ENCODE measurements at regions not wholly inside any gene's neighbourhood (a gene's known extent, or its start where the extent isn't known, plus 50 kb on each side); places are given as distances from the start of the nearest gene placed in this dataset.

- H3K4me1 ChIP-seq (ENCODE audit: insufficient read depth, low read length): peaks cover 17% of the 10 kb centered on the region; the same call in 1 of the 2 replicates
- H3K27me3 ChIP-seq (ENCODE audit: insufficient read depth, low read length): no peaks in the 10 kb centered on the region
- H3K9ac ChIP-seq (ENCODE audit: low read depth, low read length): 0 out of 2 replicates have a peak overlapping the region, but pooled peaks have one; percentile 19
- no peak overlapping the region for H3K27ac ChIP-seq (ENCODE audit: low read depth, low read length)
- H3K36me3 ChIP-seq (ENCODE audit: insufficient read depth, low read length): no peaks in the 10 kb centered on the region
- no peak overlapping the region for H3K4me3 ChIP-seq (ENCODE audit: low read length)
- 72% methylated on average over 7 of the region's 7 CpGs for WGBS
- no peaks in the 10 kb centered on the region for H3K9me3 ChIP-seq (ENCODE audit: insufficient read depth, low read depth, low read length)
Measured at GRCh38 chr5:8848366-8848765, 697.5 kb downstream of the SEMA5A start.

GRCh38 chr5:8848997-8849594 is 696.8 kb downstream of the SEMA5A start:
- no peak overlapping the region for H3K27ac ChIP-seq (ENCODE audit: low read depth, low read length)
- no peak overlapping the region for H3K4me3 ChIP-seq (ENCODE audit: low read length)
- H3K4me1 ChIP-seq (ENCODE audit: insufficient read depth, low read length): peaks cover 17% of the 10 kb centered on the region; the same call in 1 of the 2 replicates
- H3K27me3 ChIP-seq (ENCODE audit: insufficient read depth, low read length): no peaks in the 10 kb centered on the region
- no peaks in the 10 kb centered on the region for H3K36me3 ChIP-seq (ENCODE audit: insufficient read depth, low read length)
- H3K9ac ChIP-seq (ENCODE audit: low read depth, low read length): no peak overlapping the region
- H3K9me3 ChIP-seq (ENCODE audit: insufficient read depth, low read depth, low read length): no peaks in the 10 kb centered on the region
- WGBS: 94% methylated on average over 2 of the region's 3 CpGs

- no peak overlapping the region for H3K9ac ChIP-seq (ENCODE audit: low read depth, low read length)
- 74% methylated on average over 1 of the region's 2 CpGs for WGBS
- peaks cover 17% of the 10 kb centered on the region; the same call in 1 of the 2 replicates for H3K4me1 ChIP-seq (ENCODE audit: insufficient read depth, low read length)
- no peak overlapping the region for H3K27ac ChIP-seq (ENCODE audit: low read depth, low read length)
- H3K27me3 ChIP-seq (ENCODE audit: insufficient read depth, low read length): no peaks in the 10 kb centered on the region
- H3K9me3 ChIP-seq (ENCODE audit: insufficient read depth, low read depth, low read length): no peaks in the 10 kb centered on the region
- H3K36me3 ChIP-seq (ENCODE audit: insufficient read depth, low read length): no peaks in the 10 kb centered on the region
- no peak overlapping the region for H3K4me3 ChIP-seq (ENCODE audit: low read length)
Measured at GRCh38 chr5:8851101-8851500, 694.8 kb downstream of the SEMA5A start.

- Histone ChIP-seq H3K27me3 (ENCODE audit: insufficient read depth, low read length) (no peaks in the 10 kb centered on the region), H3K9ac (ENCODE audit: low read depth, low read length) (no peak overlapping the region), H3K4me3 (ENCODE audit: low read length) (no peak overlapping the region), H3K36me3 (ENCODE audit: insufficient read depth, low read length) (no peaks in the 10 kb centered on the region), H3K4me1 (ENCODE audit: insufficient read depth, low read length) (no peaks in the 10 kb centered on the region), H3K9me3 (ENCODE audit: insufficient read depth, low read depth, low read length) (no peaks in the 10 kb centered on the region), H3K27ac (ENCODE audit: low read depth, low read length) (no peak overlapping the region)
- 100% methylated on average over 1 of the region's 2 CpGs for WGBS
Measured at GRCh38 chr5:8857051-8857450, 688.8 kb downstream of the SEMA5A start.

- no peaks in the 10 kb centered on the region for H3K4me1 ChIP-seq (ENCODE audit: insufficient read depth, low read length)
- H3K27me3 ChIP-seq (ENCODE audit: insufficient read depth, low read length): no peaks in the 10 kb centered on the region
- no peaks in the 10 kb centered on the region for H3K36me3 ChIP-seq (ENCODE audit: insufficient read depth, low read length)
- no peak overlapping the region for H3K9ac ChIP-seq (ENCODE audit: low read depth, low read length)
- H3K9me3 ChIP-seq (ENCODE audit: insufficient read depth, low read depth, low read length): no peaks in the 10 kb centered on the region
- no peak overlapping the region for H3K27ac ChIP-seq (ENCODE audit: low read depth, low read length)
- WGBS: 92% methylated on average over 5 of the region's 5 CpGs
- no peak overlapping the region for H3K4me3 ChIP-seq (ENCODE audit: low read length)
Measured at GRCh38 chr5:8861764-8862163, 684.1 kb downstream of the SEMA5A start.

- Histone ChIP-seq H3K4me3 (ENCODE audit: low read length) (no peak overlapping the region), H3K27me3 (ENCODE audit: insufficient read depth, low read length) (no peaks in the 10 kb centered on the region), H3K36me3 (ENCODE audit: insufficient read depth, low read length) (no peaks in the 10 kb centered on the region), H3K4me1 (ENCODE audit: insufficient read depth, low read length) (no peaks in the 10 kb centered on the region), H3K27ac (ENCODE audit: low read depth, low read length) (no peak overlapping the region), H3K9me3 (ENCODE audit: insufficient read depth, low read depth, low read length) (no peaks in the 10 kb centered on the region), H3K9ac (ENCODE audit: low read depth, low read length) (no peak overlapping the region)
- 63% methylated on average over 4 of the region's 4 CpGs for WGBS
Measured at GRCh38 chr5:8864053-8864452, 681.8 kb downstream of the SEMA5A start.

GRCh38 chr5:8865266-8865665 is 680.6 kb downstream of the SEMA5A start:
- Histone ChIP-seq H3K27ac (ENCODE audit: low read depth, low read length) (no peak overlapping the region), H3K4me3 (ENCODE audit: low read length) (no peak overlapping the region), H3K27me3 (ENCODE audit: insufficient read depth, low read length) (no peaks in the 10 kb centered on the region), H3K4me1 (ENCODE audit: insufficient read depth, low read length) (peaks cover under 1% of the 10 kb centered on the region; the same call in 1 of the 2 replicates), H3K9ac (ENCODE audit: low read depth, low read length) (no peak overlapping the region), H3K36me3 (ENCODE audit: insufficient read depth, low read length) (no peaks in the 10 kb centered on the region), H3K9me3 (ENCODE audit: insufficient read depth, low read depth, low read length) (no peaks in the 10 kb centered on the region)
- 87% methylated on average over 5 of the region's 5 CpGs for WGBS

- H3K9ac ChIP-seq (ENCODE audit: low read depth, low read length): no peak overlapping the region
- no peak overlapping the region for H3K27ac ChIP-seq (ENCODE audit: low read depth, low read length)
- H3K27me3 ChIP-seq (ENCODE audit: insufficient read depth, low read length): no peaks in the 10 kb centered on the region
- H3K9me3 ChIP-seq (ENCODE audit: insufficient read depth, low read depth, low read length): no peaks in the 10 kb centered on the region
- H3K4me1 ChIP-seq (ENCODE audit: insufficient read depth, low read length): peaks cover 2% of the 10 kb centered on the region; the same call in 1 of the 2 replicates
- no peak overlapping the region for H3K4me3 ChIP-seq (ENCODE audit: low read length)
- WGBS: 93% methylated on average over 7 of the region's 7 CpGs
- no peaks in the 10 kb centered on the region for H3K36me3 ChIP-seq (ENCODE audit: insufficient read depth, low read length)
Measured at GRCh38 chr5:8865686-8866374, 680.0 kb downstream of the SEMA5A start.

- WGBS: no CpG with 5 or more reads among the region's 1 CpG
- H3K4me1 ChIP-seq (ENCODE audit: insufficient read depth, low read length): peaks cover 9% of the 10 kb centered on the region
- H3K36me3 ChIP-seq (ENCODE audit: insufficient read depth, low read length): no peaks in the 10 kb centered on the region
- no peaks in the 10 kb centered on the region for H3K27me3 ChIP-seq (ENCODE audit: insufficient read depth, low read length)
- no peaks in the 10 kb centered on the region for H3K9me3 ChIP-seq (ENCODE audit: insufficient read depth, low read depth, low read length)
- H3K9ac ChIP-seq (ENCODE audit: low read depth, low read length): no peak overlapping the region
- no peak overlapping the region for H3K27ac ChIP-seq (ENCODE audit: low read depth, low read length)
- no peak overlapping the region for H3K4me3 ChIP-seq (ENCODE audit: low read length)
Measured at GRCh38 chr5:8868283-8868682, 677.6 kb downstream of the SEMA5A start.

- peaks cover 9% of the 10 kb centered on the region for H3K4me1 ChIP-seq (ENCODE audit: insufficient read depth, low read length)
- no peaks in the 10 kb centered on the region for H3K27me3 ChIP-seq (ENCODE audit: insufficient read depth, low read length)
- WGBS: 81% methylated on average over 12 of the region's 12 CpGs
- no peaks in the 10 kb centered on the region for H3K9me3 ChIP-seq (ENCODE audit: insufficient read depth, low read depth, low read length)
- H3K36me3 ChIP-seq (ENCODE audit: insufficient read depth, low read length): no peaks in the 10 kb centered on the region
- H3K4me3 ChIP-seq (ENCODE audit: low read length): no peak overlapping the region
- H3K9ac ChIP-seq (ENCODE audit: low read depth, low read length): no peak overlapping the region
- no peak overlapping the region for H3K27ac ChIP-seq (ENCODE audit: low read depth, low read length)
Measured at GRCh38 chr5:8869932-8870331, 675.9 kb downstream of the SEMA5A start.

- Histone ChIP-seq H3K9ac (ENCODE audit: low read depth, low read length) (no peak overlapping the region), H3K27ac (ENCODE audit: low read depth, low read length) (no peak overlapping the region), H3K27me3 (ENCODE audit: insufficient read depth, low read length) (no peaks in the 10 kb centered on the region), H3K9me3 (ENCODE audit: insufficient read depth, low read depth, low read length) (no peaks in the 10 kb centered on the region), H3K36me3 (ENCODE audit: insufficient read depth, low read length) (no peaks in the 10 kb centered on the region), H3K4me1 (ENCODE audit: insufficient read depth, low read length) (peaks cover 9% of the 10 kb centered on the region), H3K4me3 (ENCODE audit: low read length) (no peak overlapping the region)
- 89% methylated on average over 19 of the region's 20 CpGs for WGBS
Measured at GRCh38 chr5:8870349-8870958, 675.4 kb downstream of the SEMA5A start.

All from HUES64 (cell line).